DOHH2 (cell line): ENCODE measurements at regions not wholly inside any gene's neighbourhood (a gene's known extent, or its start where the extent isn't known, plus 50 kb on each side); places are given as distances from the start of the nearest gene placed in this dataset.
"Not testable (repeated sequence)": the region's sequence is repeated elsewhere in the genome, so short reads cannot be mapped to it uniquely, and the experiment has no call there.

Source experiments
- H3F3A ChIP-seq: fragments of 200-600 bp; sonication (generic), shearing (Covaris generic); 2 replicates; pipeline ENCODE4 v1.6.0; 2016; ENCODE audit warnings: antibody characterized with exemption, mild to moderate bottlenecking; ENCODE audit not compliant: control insufficient read depth, insufficient read depth
- H3K27ac ChIP-seq: fragments of 200-600 bp; sonication (generic); 2 replicates; pipeline ENCODE4 v1.5.1; 2014; ENCODE audit warnings: low read depth, mild to moderate bottlenecking, low read length, moderate library complexity
- H3K27me3 ChIP-seq: fragments of 200-600 bp; sonication (generic); 2 replicates; pipeline ENCODE4 v1.6.1; 2014; ENCODE audit warnings: mild to moderate bottlenecking, low read length, mixed read lengths; ENCODE audit not compliant: control insufficient read depth
- H3K36me3 ChIP-seq: fragments of 200-600 bp; sonication (generic); 2 replicates; pipeline ENCODE4 v1.6.1; 2014; ENCODE audit warnings: mild to moderate bottlenecking, low read length, moderate library complexity, mixed read lengths; ENCODE audit not compliant: control insufficient read depth
- H3K4me1 ChIP-seq: fragments of 200-600 bp; sonication (generic); 2 replicates; pipeline ENCODE4 v1.6.1; 2014; ENCODE audit warnings: mild to moderate bottlenecking, low read length, mixed read lengths; ENCODE audit not compliant: control insufficient read depth
- H3K4me2 ChIP-seq: fragments of 200-600 bp; sonication (generic); 2 replicates; pipeline ENCODE4 v1.6.0; 2014; ENCODE audit warnings: mild to moderate bottlenecking, low read length, moderate library complexity
- H3K4me3 ChIP-seq: fragments of 200-600 bp; sonication (generic); 2 replicates; pipeline ENCODE4 v1.5.1; 2014; ENCODE audit warnings: mild to moderate bottlenecking, low read length, mixed read lengths
- H3K79me2 ChIP-seq: fragments of 200-600 bp; sonication (generic); 2 replicates; pipeline ENCODE4 v1.6.1; 2014; ENCODE audit warnings: mild to moderate bottlenecking, low read length, mixed read lengths; ENCODE audit not compliant: control insufficient read depth
- H3K9me2 ChIP-seq: fragments of 200-600 bp; sonication (generic); replicated peaks from 2 replicates; pipeline ENCODE4 v1.6.1; 2014; ENCODE audit warnings: mild to moderate bottlenecking, low read length, mixed read lengths; ENCODE audit not compliant: control insufficient read depth
- H3K9me3 ChIP-seq: fragments of 200-600 bp; sonication (generic); 2 replicates; pipeline ENCODE4 v1.6.1; 2014; ENCODE audit warnings: antibody characterized with exemption, low read length, mixed read lengths; ENCODE audit not compliant: control insufficient read depth, insufficient read depth
- H4K20me1 ChIP-seq: fragments of 200-600 bp; sonication (generic); 2 replicates; pipeline ENCODE4 v1.6.0; 2014; ENCODE audit warnings: low read depth, mild to moderate bottlenecking, antibody characterized with exemption, low read length, moderate library complexity; ENCODE audit not compliant: control insufficient read depth, insufficient read depth
- EZH2phosphoT487 ChIP-seq: fragments of 200-600 bp; sonication (generic); IDR thresholded peaks from 2 replicates; pipeline ENCODE4 v1.6.1; 2017; ENCODE audit warnings: borderline replicate concordance, mild to moderate bottlenecking, antibody characterized with exemption, low read length, moderate library complexity, mixed read lengths
- TF ChIP-seq, protein P1 (sequence below): fragments of 200-600 bp; sonication (generic); IDR thresholded peaks from one replicate; pipeline ENCODE4 v1.5.1; 2014; ENCODE audit warnings: antibody characterized with exemption, mild to moderate bottlenecking, low read depth, low read length; ENCODE audit not compliant: poor library complexity, severe bottlenecking

DNA sequence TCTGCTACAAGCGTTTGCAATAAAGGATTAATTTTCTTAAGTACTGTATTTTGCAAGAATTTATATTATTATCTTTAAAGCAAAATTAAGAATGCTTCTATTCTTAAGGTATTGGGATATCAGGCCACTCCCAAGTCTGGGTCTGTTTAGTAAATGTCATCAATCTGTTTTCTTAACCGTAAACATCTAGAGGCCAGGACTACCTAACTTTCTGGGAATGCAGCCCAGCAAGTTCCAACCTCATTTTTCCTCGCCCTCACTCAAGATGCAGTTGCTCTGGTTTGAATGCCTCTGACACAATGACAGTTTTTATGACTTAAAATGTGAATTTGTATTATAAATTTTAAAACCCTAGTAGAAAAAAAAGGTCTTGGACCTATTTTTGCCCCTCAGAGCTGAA, 143.5 kb downstream of the INHBA start:
- peaks cover 14% of the 10 kb centered on the region for H3K9me3 ChIP-seq
- H3K79me2 ChIP-seq, result no peaks in the 10 kb centered on the region
- H3K27me3 ChIP-seq, result no peaks in the 10 kb centered on the region
- no peaks in the 10 kb centered on the region for H4K20me1 ChIP-seq
- H3K9me2 ChIP-seq, result no peaks in the 10 kb centered on the region
- no peaks in the 10 kb centered on the region for H3K36me3 ChIP-seq
- TF ChIP-seq, protein P1, sequence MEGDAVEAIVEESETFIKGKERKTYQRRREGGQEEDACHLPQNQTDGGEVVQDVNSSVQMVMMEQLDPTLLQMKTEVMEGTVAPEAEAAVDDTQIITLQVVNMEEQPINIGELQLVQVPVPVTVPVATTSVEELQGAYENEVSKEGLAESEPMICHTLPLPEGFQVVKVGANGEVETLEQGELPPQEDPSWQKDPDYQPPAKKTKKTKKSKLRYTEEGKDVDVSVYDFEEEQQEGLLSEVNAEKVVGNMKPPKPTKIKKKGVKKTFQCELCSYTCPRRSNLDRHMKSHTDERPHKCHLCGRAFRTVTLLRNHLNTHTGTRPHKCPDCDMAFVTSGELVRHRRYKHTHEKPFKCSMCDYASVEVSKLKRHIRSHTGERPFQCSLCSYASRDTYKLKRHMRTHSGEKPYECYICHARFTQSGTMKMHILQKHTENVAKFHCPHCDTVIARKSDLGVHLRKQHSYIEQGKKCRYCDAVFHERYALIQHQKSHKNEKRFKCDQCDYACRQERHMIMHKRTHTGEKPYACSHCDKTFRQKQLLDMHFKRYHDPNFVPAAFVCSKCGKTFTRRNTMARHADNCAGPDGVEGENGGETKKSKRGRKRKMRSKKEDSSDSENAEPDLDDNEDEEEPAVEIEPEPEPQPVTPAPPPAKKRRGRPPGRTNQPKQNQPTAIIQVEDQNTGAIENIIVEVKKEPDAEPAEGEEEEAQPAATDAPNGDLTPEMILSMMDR, result no peak
- no peak for TF ChIP-seq EZH2phosphoT487
- H3K4me1 ChIP-seq, result no peaks in the 10 kb centered on the region
- no peak overlapping the region for H3K4me2 ChIP-seq
- no peak overlapping the region for H3K27ac ChIP-seq
- H3K4me3 ChIP-seq, result no peak overlapping the region
- H3F3A ChIP-seq, result no peaks in the 10 kb centered on the region

DNA sequence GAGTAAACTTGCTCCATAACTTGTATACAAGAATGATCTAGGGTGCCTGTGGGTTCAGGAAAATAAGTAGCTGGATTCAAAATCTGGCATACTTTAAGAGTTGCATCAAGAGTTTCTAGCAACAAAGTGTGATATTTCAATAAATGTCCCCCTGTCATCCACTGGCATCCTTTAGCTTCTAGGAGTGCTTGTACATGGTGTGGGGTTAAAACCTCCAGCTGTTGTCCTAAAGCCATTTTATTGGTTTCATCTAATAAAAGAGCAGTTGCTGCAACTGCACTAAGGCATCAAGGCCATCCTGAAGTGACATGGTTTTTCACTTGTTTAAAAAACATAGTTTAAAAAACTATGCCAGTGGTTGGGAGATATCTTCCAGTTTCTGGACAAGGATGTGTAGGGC, 148.4 kb downstream of the INHBA start:
- no peak overlapping the region for H3K27ac ChIP-seq
- no peaks in the 10 kb centered on the region for H3K4me1 ChIP-seq
- H3K27me3 ChIP-seq, result no peaks in the 10 kb centered on the region
- no peaks in the 10 kb centered on the region for H3K9me2 ChIP-seq
- no peaks in the 10 kb centered on the region for H3K36me3 ChIP-seq
- H3K9me3 ChIP-seq, result peaks cover 17% of the 10 kb centered on the region
- H3F3A ChIP-seq, result no peaks in the 10 kb centered on the region
- no peaks in the 10 kb centered on the region for H3K79me2 ChIP-seq
- TF ChIP-seq, protein P1, result no peak
- TF ChIP-seq EZH2phosphoT487, result no peak
- H4K20me1 ChIP-seq, result no peaks in the 10 kb centered on the region
- no peak overlapping the region for H3K4me2 ChIP-seq
- H3K4me3 ChIP-seq, result no peak overlapping the region

DNA sequence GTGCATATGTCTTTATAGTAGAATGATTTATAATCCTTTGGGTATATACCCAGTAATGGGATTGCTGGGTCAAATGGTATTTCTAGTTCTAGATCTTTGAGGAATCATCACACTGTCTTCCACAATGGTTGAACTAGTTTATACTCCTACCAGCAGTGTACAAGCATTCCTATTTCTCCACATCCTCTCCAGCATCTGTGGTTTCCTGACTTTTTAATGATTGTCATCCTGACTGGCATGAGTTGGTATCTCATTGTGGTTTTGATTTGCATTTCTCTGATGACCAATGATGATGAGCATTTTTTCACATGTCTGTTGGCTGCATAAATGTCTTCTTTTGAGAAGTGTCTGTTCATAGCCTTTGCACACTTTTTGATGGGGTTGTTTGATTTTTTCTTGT, 152.8 kb downstream of the INHBA start:
- H3K4me2 ChIP-seq, H3F3A ChIP-seq, H3K27ac ChIP-seq, H3K9me3 ChIP-seq, H3K9me2 ChIP-seq, H3K79me2 ChIP-seq, H3K27me3 ChIP-seq, H3K4me1 ChIP-seq, H3K4me3 ChIP-seq, H3K36me3 ChIP-seq, H4K20me1 ChIP-seq: not testable (repeated sequence)

DNA sequence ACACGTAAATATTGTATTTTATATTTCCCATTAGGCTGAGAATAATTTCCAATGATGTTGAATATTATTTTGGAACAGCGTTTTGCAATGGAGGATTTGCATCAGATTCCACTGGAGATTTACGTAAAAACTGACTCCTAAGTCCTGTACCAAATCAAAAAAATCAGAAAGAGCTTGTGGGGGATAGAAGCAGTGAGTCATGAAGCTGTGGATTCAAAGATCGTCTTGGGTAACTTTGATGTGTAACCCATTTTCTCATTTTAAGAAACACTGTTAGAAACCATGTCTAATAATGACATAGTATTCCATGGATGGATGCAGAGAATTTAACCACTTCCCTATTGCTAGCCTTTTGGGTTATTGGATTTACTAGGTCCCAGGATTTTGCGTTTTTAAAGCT, 158.6 kb downstream of the INHBA start:
- H3K9me3 ChIP-seq, result no peaks in the 10 kb centered on the region
- no peaks in the 10 kb centered on the region for H3K36me3 ChIP-seq
- TF ChIP-seq EZH2phosphoT487, result no peak
- TF ChIP-seq, protein P1, result no peak
- no peak overlapping the region for H3K4me2 ChIP-seq
- H3F3A ChIP-seq, result no peaks in the 10 kb centered on the region
- no peaks in the 10 kb centered on the region for H3K27me3 ChIP-seq
- H3K79me2 ChIP-seq, result no peaks in the 10 kb centered on the region
- no peak overlapping the region for H3K4me3 ChIP-seq
- no peaks in the 10 kb centered on the region for H3K4me1 ChIP-seq
- no peaks in the 10 kb centered on the region for H3K9me2 ChIP-seq
- H4K20me1 ChIP-seq, result no peaks in the 10 kb centered on the region
- no peak overlapping the region for H3K27ac ChIP-seq
